GM21825 (cell line): ENCODE measurements at regions not wholly inside any gene's neighbourhood (a gene's known extent, or its start where the extent isn't known, plus 50 kb on each side); places are given as distances from the start of the nearest gene placed in this dataset.

ENCODE experiments used
- ATAC-seq: cut with Tn5 transposase; IDR thresholded peaks from one replicate; pipeline ENCODE4 v1.9.1; 2021; ENCODE audit warnings: mild to moderate bottlenecking, moderate library complexity; ENCODE audit not compliant: unreplicated experiment

- ATAC-seq: no peak
Observed at GRCh38 chr1:14543191-14543840, 55.2 kb upstream of the KAZN start.

- ATAC-seq: no peak
Observed at GRCh38 chr1:14544319-14544718, 54.2 kb upstream of the KAZN start.

DNA sequence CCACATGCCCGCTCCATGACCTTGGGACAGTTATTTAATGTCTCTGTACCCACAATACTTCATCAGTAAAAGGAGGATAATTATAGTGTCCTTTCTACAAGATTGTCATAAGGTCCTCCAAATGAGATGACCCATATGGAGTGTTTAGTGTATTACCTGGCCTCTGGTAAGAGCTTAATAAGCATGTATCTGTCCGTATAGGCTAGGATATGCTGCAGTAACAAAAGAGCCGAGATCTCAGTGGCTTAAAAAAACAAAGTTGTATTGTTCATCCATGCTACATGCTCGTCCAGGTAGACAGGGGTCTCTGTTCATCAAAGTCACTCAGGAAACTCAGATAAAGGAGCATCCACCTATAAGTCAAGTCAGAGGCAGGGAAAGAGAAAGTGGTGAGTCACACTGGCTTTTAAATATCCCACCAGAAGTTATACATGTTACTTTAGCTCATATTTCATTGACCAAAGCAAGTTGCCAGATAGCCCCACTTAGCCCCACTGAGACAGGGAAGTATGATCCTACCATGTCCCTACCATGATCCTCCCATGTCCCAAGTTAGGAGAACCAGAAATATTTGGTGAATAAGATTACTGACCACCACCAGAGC lies 53.0 kb upstream of the KAZN start:
- no peak for ATAC-seq

DNA sequence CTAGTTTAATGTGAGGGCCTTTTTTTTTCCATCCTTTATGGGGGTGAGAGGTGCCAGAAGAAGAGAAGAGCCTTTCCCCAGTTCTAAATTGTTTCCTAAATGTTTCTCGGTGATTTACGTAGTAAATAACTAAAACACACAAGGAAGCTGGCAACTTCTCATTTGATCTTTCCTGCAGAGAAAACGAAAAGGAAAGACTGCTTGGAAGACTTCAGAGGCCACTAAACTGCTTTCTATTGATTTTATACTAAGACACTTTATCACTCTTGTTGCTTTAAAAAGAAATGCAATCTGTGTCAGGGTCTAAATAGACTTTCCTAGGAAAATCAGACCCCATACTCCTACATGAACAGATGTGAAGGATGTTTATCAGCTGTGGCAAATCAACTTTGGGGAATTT lies 52.1 kb upstream of the KAZN start:
- no peak for ATAC-seq
